ENCODE measurements at regions not wholly inside any gene's neighbourhood (a gene's known extent, or its start where the extent isn't known, plus 50 kb on each side); places are given as distances from the start of the nearest gene placed in this dataset.
A peak's percentile ranks its signal among the peaks of the same experiment; 100 is the strongest.

DNA sequence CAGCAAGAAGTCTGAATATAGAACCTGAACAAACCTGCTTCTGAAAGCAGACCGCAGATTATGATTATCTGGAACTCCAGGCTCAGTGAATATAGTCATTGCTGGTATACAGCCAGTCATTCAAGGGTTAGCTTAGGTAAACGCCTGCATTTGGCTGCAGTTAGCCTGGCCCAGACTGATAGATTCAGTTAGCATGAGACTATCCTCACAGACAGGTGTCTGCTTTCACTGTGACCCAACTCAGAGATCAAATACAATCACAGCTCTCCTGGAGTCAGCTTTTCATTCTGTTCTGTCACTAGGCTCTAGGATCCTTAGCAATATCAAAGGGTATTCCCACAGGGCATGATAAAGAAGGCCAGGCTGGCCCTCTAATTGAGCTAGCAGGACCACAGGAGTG, 138.6 kb upstream of the PLCXD3 start:
- peaks cover 7% of the 10 kb centered on the region for H3K27me3 ChIP-seq (ENCODE audit: insufficient read depth, low read depth, severe bottlenecking)
- H3K9me3 ChIP-seq (ENCODE audit: severe bottlenecking) = no peaks in the 10 kb centered on the region
- TF ChIP-seq CTCF (IDR thresholded peaks at IDR 0.05; ENCODE audit: low read depth, low read length) = no peak
- no peaks in the 10 kb centered on the region for H3K36me3 ChIP-seq
- no peak for DNase-seq
- no peak overlapping the region for H3K27ac ChIP-seq
- no peak overlapping the region for H3K4me3 ChIP-seq (ENCODE audit: low read depth, low read length)

DNA sequence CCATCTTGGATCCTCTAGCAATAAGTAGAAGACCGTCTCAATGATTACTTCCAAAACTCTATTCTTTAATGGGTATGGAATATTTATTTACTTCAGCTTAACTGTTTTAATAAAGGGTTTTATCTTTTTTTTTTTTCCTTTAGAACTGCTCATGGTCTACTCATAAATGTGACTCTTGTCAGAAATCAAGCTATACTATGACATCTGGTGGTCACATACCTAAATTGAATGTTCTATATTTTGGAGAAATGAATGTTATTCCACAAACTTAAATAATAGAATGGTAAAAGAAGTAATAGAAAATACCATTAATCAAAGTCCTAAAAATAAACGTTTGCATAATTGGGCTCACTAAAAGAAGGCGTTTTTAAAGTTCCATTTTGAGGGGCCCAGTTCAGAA, 131.2 kb upstream of the PLCXD3 start:
- Histone ChIP-seq H3K27ac (no peak overlapping the region), H3K4me3 (ENCODE audit: low read depth, low read length) (no peak overlapping the region), H3K36me3 (no peaks in the 10 kb centered on the region), H3K27me3 (ENCODE audit: insufficient read depth, low read depth, severe bottlenecking) (peaks cover 4% of the 10 kb centered on the region), H3K9me3 (ENCODE audit: severe bottlenecking) (no peaks in the 10 kb centered on the region)
- no peak for TF ChIP-seq CTCF (IDR thresholded peaks at IDR 0.05; ENCODE audit: low read depth, low read length)
- no peak for DNase-seq

GRCh38 chr5:41638685-41639084, 128.3 kb upstream of the PLCXD3 start:
- H3K27me3 ChIP-seq (ENCODE audit: insufficient read depth, low read depth, severe bottlenecking) = no peaks in the 10 kb centered on the region
- DNase-seq = no peak
- H3K36me3 ChIP-seq = no peaks in the 10 kb centered on the region
- no peak for TF ChIP-seq CTCF (IDR thresholded peaks at IDR 0.05; ENCODE audit: low read depth, low read length)
- H3K9me3 ChIP-seq (ENCODE audit: severe bottlenecking) = no peaks in the 10 kb centered on the region
- no peak overlapping the region for H3K4me3 ChIP-seq (ENCODE audit: low read depth, low read length)
- no peak overlapping the region for H3K27ac ChIP-seq

GRCh38 chr5:41637869-41638268, 127.5 kb upstream of the PLCXD3 start:
- no peaks in the 10 kb centered on the region for H3K27me3 ChIP-seq (ENCODE audit: insufficient read depth, low read depth, severe bottlenecking)
- no peaks in the 10 kb centered on the region for H3K36me3 ChIP-seq
- no peaks in the 10 kb centered on the region for H3K9me3 ChIP-seq (ENCODE audit: severe bottlenecking)
- no peak for DNase-seq
- no peak overlapping the region for H3K27ac ChIP-seq
- no peak overlapping the region for H3K4me3 ChIP-seq (ENCODE audit: low read depth, low read length)
- TF ChIP-seq CTCF (IDR thresholded peaks at IDR 0.05; ENCODE audit: low read depth, low read length) = no peak

DNA sequence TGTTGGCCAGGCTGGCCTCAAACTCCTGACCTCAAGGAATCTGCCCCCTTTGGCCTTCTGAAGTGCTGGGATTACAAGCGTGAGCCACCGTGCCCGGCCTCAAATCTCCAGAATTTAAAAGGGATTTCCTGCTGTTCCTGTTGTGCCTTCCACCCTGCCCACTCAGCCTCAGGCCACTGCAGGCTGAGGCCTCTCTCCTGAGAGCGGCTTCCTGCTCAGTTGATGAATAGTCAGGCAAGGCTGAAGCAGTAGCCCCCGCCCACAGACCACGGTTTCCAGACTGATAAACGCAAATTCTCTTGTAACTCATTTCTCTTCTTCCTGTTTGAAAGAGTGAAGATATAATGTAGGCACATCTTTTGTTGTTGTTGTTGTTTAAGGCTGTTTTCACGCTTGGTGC, 127.0 kb upstream of the PLCXD3 start:
- Histone ChIP-seq H3K27ac (no peak overlapping the region), H3K9me3 (ENCODE audit: severe bottlenecking) (no peaks in the 10 kb centered on the region), H3K36me3 (no peaks in the 10 kb centered on the region), H3K27me3 (ENCODE audit: insufficient read depth, low read depth, severe bottlenecking) (no peaks in the 10 kb centered on the region), H3K4me3 (ENCODE audit: low read depth, low read length) (no peak overlapping the region)
- no peak for TF ChIP-seq CTCF (IDR thresholded peaks at IDR 0.05; ENCODE audit: low read depth, low read length)
- no peak for DNase-seq

DNA sequence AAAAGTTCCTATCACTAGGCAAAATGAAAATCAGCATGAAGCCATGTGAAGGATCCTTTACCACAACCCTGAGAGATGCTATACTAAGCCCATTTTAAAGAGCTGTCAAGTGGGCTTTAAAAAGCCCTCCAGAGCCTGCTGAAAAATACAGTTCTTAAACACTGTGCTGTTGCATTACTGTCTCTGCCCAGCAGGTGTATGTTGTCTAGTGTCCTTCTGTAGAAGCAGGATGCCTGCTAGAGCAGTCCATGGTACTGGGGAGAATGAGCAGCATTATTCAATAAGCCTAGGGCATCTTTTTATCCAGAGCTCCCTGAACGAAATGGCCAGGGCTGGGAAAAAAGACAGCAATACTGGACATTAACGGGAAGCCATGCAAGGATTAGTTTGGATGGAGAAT, 126.2 kb upstream of the PLCXD3 start:
- TF ChIP-seq CTCF (IDR thresholded peaks at IDR 0.05; ENCODE audit: low read depth, low read length) = 0 out of 2 replicates have a peak, but pooled peaks have one; percentile 11
- Histone ChIP-seq H3K36me3 (no peaks in the 10 kb centered on the region), H3K27me3 (ENCODE audit: insufficient read depth, low read depth, severe bottlenecking) (no peaks in the 10 kb centered on the region), H3K4me3 (ENCODE audit: low read depth, low read length) (no peak overlapping the region), H3K9me3 (ENCODE audit: severe bottlenecking) (no peaks in the 10 kb centered on the region), H3K27ac (no peak overlapping the region)
- DNase-seq = peak; percentile 35

Measured in WERI-Rb-1 (cell line).